ENCODE measurements at regions not wholly inside any gene's neighbourhood (a gene's known extent, or its start where the extent isn't known, plus 50 kb on each side); places are given as distances from the start of the nearest gene placed in this dataset.
"Not testable (repeated sequence)": the region's sequence is repeated elsewhere in the genome, so short reads cannot be mapped to it uniquely, and the experiment has no call there.

DNA sequence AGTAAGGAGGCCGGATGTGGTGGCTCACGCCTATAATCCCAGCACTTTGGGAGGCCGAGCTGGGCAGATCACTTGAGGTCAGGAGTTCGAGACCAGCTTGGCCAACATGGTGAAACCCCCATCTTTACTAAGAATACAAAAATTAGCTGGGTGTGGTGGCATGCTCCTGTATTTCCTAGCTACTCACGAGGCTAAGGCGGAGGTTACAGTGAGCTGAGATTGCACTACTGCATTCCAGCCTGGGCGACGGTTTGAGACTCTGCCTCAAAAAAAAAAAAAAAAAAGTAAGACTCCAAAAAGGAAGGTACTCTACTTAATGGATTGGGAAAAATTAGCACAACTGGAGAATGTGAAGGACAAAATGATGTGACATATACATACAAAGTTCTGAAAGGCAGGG is 130.2 kb upstream of the PTPN20 start:
- TF ChIP-seq, protein P1, sequence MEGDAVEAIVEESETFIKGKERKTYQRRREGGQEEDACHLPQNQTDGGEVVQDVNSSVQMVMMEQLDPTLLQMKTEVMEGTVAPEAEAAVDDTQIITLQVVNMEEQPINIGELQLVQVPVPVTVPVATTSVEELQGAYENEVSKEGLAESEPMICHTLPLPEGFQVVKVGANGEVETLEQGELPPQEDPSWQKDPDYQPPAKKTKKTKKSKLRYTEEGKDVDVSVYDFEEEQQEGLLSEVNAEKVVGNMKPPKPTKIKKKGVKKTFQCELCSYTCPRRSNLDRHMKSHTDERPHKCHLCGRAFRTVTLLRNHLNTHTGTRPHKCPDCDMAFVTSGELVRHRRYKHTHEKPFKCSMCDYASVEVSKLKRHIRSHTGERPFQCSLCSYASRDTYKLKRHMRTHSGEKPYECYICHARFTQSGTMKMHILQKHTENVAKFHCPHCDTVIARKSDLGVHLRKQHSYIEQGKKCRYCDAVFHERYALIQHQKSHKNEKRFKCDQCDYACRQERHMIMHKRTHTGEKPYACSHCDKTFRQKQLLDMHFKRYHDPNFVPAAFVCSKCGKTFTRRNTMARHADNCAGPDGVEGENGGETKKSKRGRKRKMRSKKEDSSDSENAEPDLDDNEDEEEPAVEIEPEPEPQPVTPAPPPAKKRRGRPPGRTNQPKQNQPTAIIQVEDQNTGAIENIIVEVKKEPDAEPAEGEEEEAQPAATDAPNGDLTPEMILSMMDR (IDR thresholded peaks at IDR 0.05): not testable (repeated sequence)
- not testable (repeated sequence) for TF ChIP-seq POLR2A (IDR thresholded peaks at IDR 0.05)

Data from testis (tissue), 2 donors.